HepG2 (cell line): ENCODE measurements at regions not wholly inside any gene's neighbourhood (a gene's known extent, or its start where the extent isn't known, plus 50 kb on each side); places are given as distances from the start of the nearest gene placed in this dataset.

Experiments used
- DPF2 ChIP-seq: sonication (generic); formaldehyde crosslinking; IDR thresholded peaks from 2 replicates; pipeline ENCODE4 v1.4.0; 2020; ENCODE audit warnings: mild to moderate bottlenecking, low read depth, missing genetic modification reagents, borderline replicate concordance
- KLF9 ChIP-seq: IDR thresholded peaks from 2 replicates; pipeline ENCODE4 v1.6.1; 2016; ENCODE audit warnings: low read depth
- PHF20 ChIP-seq: sonication (generic); formaldehyde crosslinking; IDR thresholded peaks from 2 replicates; pipeline ENCODE4 v1.5.0; 2020; ENCODE audit warnings: mild to moderate bottlenecking, missing genetic modification reagents
- SETDB1 ChIP-seq: sonication (generic); formaldehyde crosslinking; IDR thresholded peaks from 2 replicates; pipeline ENCODE4 v1.5.1; 2020; ENCODE audit warnings: missing genetic modification reagents, mild to moderate bottlenecking, borderline replicate concordance
- TERF1 ChIP-seq: sonication (generic); formaldehyde crosslinking; IDR thresholded peaks from 2 replicates; pipeline ENCODE4 v1.8.0; 2022; ENCODE audit warnings: mild to moderate bottlenecking, missing genetic modification reagents, moderate library complexity
- ZNF282 ChIP-seq: fragments of 450-650 bp; IDR thresholded peaks from 2 replicates; pipeline ENCODE4 v1.6.1; 2018; ENCODE audit not compliant: partially characterized antibody
- ZNF350 ChIP-seq: sonication (generic); formaldehyde crosslinking; IDR thresholded peaks from 2 replicates; pipeline ENCODE4 v1.4.0; 2020; ENCODE audit warnings: mild to moderate bottlenecking, low read depth, missing genetic modification reagents, borderline replicate concordance
- TF ChIP-seq, protein P1 (sequence below): sonication (generic); formaldehyde crosslinking; IDR thresholded peaks from 2 replicates; pipeline ENCODE4 v1.5.0; 2020; ENCODE audit warnings: mild to moderate bottlenecking, missing genetic modification reagents, moderate library complexity

DNA sequence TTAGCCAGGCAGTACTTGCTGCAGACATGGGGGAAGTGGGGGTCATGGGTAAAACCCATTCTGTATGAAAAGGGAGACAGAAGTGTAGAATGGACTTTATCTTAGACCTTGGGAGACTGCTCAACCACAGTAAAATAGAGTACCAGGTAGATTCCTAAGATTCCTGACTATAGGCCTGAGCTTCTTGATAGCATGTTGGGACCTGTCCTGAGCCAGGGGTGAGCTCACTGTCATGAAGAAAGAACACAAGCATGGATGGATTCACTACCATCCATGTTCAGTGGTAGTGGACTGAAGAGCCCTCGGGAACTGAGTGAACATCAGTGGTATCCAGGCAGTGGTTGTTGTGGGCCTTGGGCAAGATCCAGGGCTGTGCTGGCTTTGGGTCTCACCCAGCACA is 1003.8 kb downstream of the TMTC2 start:
- TF ChIP-seq PHF20 (CRISPR knock-in tag) (no peak), ZNF282 (no peak), ZNF350 (CRISPR knock-in tag) (no peak), KLF9 (CRISPR knock-in tag) (no peak), SETDB1 (CRISPR knock-in tag) (no peak), DPF2 (CRISPR knock-in tag) (no peak), TERF1 (no peak)
- TF ChIP-seq, protein P1, sequence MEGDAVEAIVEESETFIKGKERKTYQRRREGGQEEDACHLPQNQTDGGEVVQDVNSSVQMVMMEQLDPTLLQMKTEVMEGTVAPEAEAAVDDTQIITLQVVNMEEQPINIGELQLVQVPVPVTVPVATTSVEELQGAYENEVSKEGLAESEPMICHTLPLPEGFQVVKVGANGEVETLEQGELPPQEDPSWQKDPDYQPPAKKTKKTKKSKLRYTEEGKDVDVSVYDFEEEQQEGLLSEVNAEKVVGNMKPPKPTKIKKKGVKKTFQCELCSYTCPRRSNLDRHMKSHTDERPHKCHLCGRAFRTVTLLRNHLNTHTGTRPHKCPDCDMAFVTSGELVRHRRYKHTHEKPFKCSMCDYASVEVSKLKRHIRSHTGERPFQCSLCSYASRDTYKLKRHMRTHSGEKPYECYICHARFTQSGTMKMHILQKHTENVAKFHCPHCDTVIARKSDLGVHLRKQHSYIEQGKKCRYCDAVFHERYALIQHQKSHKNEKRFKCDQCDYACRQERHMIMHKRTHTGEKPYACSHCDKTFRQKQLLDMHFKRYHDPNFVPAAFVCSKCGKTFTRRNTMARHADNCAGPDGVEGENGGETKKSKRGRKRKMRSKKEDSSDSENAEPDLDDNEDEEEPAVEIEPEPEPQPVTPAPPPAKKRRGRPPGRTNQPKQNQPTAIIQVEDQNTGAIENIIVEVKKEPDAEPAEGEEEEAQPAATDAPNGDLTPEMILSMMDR (CRISPR knock-in tag) = no peak
